GM12872 (cell line): ENCODE measurements at regions not wholly inside any gene's neighbourhood (a gene's known extent, or its start where the extent isn't known, plus 50 kb on each side); places are given as distances from the start of the nearest gene placed in this dataset.

Experiments used
- CTCF ChIP-seq: IDR thresholded peaks from 3 replicates; pipeline ENCODE4 v1.5.1; 2011; ENCODE audit warnings: low read depth, mild to moderate bottlenecking, low read length, moderate library complexity; ENCODE audit not compliant: insufficient read depth

- no peak for TF ChIP-seq CTCF
These were observed 1593.6 kb downstream of the AMY1C start for GRCh38 chr1:105343317-105343716.

- no peak for TF ChIP-seq CTCF
These were observed 1609.8 kb downstream of the AMY1C start for GRCh38 chr1:105359457-105359856.

GRCh38 chr1:105362438-105362837, 1612.7 kb downstream of the AMY1C start:
- TF ChIP-seq CTCF, result no peak

GRCh38 chr1:105368446-105368845, 1618.7 kb downstream of the AMY1C start:
- no peak for TF ChIP-seq CTCF

- TF ChIP-seq CTCF, result no peak
These were observed 1624.0 kb downstream of the AMY1C start for GRCh38 chr1:105373681-105374080.

GRCh38 chr1:105386489-105386888, 1636.8 kb downstream of the AMY1C start:
- no peak for TF ChIP-seq CTCF

GRCh38 chr1:105396001-105396400, 1646.3 kb downstream of the AMY1C start:
- no peak for TF ChIP-seq CTCF

- TF ChIP-seq CTCF, result no peak
These were observed 1649.2 kb downstream of the AMY1C start for GRCh38 chr1:105398909-105399308.
